ENCODE measurements at regions not wholly inside any gene's neighbourhood (a gene's known extent, or its start where the extent isn't known, plus 50 kb on each side); places are given as distances from the start of the nearest gene placed in this dataset.
"Not testable (repeated sequence)": the region's sequence is repeated elsewhere in the genome, so short reads cannot be mapped to it uniquely, and the experiment has no call there.

DNA sequence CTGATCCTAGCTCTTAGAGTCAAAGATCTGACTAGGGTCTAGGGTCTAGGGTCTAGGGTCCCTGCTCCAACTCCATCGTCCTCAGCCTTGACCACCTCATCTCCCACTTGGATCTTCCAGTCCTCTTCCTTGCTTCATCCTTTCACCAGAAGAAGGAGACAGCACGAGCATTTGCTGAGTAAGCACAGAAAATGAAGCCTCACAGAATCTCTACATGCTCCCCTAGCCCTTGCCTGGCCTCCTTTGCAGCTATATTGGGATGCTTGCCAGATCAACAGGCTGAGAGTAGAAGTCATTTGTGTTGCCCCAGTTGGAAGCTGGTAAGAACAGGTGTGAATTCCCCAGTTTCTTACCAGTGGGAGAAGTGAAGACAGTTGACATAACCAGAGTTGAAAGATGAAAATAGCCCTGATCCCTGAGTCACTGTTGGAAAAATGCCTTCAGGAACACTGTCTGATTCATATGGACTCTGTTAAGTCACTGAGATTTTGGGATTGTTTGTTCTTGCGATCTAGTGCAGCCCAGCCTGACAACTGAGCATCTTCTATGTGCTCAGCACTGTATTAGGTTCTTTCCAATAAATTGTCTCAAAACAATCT, 552.5 kb downstream of the INSC start:
- no peak for DNase-seq

DNA sequence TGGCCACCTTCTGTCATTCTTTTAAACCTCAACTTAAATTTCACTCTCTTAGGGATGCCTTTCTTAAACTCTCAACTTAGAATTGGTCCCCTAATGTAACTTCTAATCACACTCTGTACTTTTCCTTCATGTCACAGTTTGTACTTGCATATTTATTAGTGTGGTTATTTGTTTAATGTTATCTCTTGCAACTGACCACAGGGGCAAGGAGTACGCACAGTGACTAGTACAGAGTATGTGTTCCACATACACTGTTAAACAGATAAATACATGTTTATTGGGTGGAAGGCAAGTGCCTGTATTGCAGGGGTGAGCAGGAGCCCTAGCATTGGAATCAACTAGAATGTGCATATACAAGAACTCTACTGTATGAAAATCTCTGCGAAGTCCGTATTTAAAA, 554.0 kb downstream of the INSC start:
- no peak for DNase-seq

DNA sequence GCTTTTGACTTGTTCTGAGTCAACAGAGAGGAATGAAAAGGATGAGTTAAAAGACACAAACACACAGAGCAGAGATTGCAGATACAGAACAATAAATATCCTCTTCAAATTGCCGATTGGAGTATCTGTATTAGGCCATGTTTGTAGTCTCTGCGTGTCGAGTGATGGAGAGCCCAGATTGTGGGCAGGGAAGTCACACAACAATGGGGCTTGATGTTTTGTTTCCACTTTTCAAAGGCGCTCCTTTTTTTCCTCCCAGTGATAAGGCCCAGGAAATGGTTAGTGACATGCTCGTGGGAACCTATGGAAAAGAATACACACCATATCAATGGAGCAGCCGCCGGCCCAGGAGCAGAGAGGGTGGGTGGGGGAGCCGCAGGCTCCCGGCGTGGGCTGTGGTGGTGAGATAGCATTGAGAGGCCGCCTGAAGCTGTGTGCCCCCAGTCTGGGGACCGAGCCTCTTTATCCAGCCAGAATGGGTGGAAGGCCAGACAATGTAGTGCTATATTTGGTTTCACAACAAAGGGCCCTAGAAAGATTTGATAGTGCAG, 555.9 kb downstream of the INSC start:
- no peak for DNase-seq

DNA sequence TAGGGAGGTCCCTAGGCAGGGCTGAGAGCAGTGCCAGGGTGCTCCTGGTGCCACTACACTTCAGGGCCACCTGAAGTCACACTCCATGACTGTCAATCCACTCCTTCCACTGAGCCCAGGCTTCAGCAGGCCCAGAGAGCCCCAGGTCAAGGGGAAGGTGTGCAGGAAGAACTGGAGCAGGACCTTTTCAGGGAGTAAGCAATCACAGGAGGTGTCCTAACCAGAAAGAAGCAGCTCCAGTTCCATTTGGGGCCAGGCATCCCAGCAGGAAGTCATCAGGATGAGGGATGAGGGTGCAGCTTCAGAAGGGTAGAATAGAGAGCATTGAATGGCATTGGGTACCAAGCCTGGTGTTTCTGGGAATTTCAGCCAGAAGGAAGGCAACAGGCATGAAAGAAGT, 556.5 kb downstream of the INSC start:
- DNase-seq = no peak

DNA sequence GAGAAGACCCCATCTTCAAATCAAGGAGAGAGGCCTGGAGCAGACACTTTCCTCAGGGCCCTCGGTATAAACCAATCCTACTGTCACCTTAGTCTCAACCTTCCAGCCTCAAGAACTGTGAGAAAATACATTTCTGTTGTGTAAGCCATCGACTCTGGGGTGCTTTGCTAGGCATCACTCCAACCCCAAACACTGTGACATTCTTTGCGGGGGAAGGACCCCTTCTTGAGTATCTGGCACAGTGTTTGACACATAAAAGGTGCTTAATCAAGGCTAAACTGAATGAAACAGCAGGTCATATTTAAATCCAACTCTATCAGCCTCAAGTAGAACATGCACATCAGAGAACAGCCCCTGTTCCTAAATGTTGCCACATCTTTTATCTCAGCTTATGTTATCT, 558.1 kb downstream of the INSC start:
- DNase-seq = no peak

DNA sequence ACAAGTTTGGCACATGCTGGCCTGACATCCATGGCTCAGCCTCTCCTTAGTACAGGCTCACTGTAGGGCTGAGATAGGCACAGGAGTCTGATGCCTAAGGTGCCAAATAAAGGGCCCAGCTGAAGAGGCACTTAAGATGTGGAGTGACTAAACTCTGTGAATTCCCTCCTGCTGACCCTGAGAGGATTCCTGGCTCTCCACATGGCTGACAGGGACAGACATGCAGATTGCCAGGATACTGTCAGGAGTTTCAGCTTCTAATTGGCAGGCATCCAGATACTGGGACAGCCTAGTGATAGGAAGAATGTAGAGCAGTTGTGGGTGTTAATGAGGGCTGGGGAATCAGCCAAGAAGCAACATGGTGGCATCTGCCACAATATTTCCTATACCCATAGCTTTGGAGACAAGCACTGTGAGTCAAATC, 558.7 kb downstream of the INSC start:
- no peak for DNase-seq

DNA sequence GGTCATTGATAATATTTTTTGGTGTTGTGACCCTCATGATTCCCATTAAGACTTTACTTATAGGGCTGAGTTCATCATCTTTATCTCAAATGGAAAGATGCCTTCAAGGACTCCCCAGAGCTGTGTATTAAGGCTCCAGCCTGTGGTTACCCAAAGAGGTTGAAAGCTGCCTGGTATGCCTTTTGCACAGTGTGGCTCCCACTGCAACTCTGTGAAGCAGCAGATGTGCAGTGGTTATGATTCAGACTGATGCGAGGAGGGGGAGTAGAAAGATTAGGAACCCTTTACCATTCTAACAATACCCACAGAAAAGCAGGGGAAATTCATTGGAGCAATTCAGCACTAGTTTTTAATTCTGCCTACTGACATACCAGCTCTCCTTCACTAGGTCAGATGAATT, 560.0 kb downstream of the INSC start:
- no peak for DNase-seq

DNA sequence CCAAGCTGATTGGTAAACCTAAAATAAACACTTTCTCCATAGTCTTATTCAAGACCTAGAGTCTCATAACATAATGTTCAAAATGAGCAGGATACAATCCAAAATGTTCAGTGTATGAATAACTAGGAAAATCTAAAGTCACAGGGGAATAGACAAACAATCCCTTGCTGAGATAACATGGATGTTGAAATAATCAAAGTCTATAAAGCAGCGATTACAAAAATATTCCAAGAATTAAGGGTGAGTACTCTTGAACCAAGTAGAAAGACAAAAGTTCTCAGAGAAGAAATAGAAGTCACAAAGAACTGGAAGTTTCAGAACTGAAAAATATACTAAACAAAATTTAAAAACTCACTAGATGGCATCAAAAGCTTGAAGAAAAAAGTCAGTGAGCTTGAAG, 561.0 kb downstream of the INSC start:
- no peak for DNase-seq

DNA sequence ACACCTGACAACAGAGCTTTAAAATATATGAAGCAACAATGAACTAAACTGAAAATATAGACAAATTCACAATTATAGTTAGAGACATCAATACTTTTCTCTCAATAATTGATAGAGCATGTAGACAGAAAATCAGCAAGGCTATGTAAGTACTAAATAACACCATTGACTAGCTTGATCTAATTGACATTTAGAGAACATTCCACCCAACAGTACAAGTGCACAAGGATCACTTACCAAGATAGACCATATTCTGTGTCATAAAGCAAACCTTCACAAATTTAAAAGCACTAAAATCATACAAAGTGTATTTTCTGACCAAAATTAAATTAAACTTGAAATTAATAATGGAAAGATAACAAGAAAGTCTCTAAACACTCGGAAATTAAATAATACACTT, 562.5 kb downstream of the INSC start:
- DNase-seq = no peak

DNA sequence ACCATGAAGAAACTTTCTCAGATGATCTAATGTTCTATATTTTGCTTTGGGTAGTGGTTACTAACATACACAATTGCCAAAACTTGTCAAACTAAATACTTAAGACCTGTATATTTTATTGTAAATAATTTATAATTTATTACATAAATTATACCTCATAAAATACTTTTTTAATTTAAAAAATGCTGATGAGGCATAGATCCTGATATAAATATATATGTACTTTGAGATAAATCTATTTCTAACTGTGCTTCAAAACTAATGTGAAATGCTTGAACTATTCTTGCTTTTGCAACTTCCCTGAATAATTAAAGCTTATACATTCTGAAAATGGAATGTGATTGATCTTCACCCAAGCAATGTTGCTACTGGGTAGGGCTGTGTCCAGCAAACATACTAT, 568.8 kb downstream of the INSC start:
- no peak for DNase-seq

DNA sequence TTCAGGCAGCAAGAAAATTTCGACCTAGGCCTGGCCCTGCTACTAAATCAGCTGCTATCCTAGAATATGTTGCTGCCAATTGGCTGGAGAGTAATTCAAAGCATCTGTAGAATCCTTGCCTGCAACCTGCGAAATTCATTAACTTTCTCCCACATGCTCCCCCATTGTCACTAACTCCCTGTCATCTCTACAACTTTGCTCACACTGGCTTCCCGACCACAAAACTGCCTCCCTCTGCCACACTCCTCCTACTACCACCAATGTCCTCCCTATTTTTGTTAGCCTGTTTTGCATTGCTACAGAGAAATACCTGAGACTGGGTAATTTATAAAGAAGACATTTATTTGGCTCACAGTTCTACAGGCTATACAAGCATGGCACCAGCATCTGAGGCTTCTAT, 570.6 kb downstream of the INSC start:
- no peak for DNase-seq

DNA sequence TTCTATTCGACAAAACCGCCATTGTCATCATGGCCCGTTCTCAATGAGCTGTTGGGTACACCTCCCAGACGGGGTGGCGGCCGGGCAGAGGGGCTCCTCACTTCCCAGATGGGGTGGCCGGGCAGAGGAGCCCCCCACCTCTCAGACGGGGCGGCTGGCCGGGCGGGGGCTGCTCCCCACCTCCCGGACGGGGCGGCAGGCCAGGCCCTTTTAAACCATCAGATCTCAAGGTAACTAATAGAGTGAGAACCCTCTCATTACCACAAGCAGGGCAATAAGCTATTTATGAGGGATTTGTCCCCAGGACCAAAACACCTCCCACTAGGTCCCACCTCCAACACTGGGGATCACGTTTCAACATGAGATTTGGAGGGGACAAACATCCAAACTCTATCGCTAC, 571.5 kb downstream of the INSC start:
- DNase-seq = not testable (repeated sequence)

DNA sequence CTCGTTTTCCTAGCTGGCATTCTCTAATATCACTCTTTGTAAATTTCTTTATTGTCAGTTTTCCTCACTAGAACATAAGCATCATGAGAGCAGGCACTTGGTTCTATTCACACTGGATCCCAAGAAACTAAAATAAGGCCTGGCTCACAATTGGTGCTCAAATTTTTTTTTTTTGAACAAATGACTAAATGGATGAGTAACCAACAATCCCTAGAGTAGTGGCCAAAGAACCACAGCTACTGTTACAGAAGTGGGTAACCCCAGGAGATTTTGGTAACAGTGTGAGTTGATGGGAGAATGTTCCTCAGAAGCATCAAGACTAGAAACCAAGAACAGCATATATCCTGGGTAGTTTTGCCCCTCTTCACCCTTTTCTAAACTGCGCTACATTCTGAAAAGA, 572.6 kb downstream of the INSC start:
- DNase-seq = no peak

DNA sequence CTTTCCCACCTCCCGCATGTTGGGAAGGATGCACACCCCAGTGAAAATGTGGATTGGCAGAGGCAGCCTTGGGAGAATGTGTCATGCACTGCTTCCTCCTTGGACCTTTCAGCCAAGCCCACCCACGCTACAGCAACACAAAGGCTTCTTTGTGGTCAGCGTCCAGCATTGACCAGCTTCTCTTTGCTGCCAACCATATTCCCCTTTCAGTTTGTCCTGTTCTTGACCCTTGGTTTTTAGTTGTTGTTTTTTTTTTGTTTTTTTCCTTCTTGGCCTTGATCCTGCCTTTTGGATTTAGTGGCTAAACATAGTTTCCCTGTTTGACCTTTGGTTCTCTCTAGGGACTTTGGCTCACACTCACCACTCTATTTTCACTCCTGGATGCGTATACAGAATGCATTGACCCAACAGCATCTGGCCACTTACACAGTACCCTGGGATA, 573.6 kb downstream of the INSC start:
- DNase-seq = no peak

DNA sequence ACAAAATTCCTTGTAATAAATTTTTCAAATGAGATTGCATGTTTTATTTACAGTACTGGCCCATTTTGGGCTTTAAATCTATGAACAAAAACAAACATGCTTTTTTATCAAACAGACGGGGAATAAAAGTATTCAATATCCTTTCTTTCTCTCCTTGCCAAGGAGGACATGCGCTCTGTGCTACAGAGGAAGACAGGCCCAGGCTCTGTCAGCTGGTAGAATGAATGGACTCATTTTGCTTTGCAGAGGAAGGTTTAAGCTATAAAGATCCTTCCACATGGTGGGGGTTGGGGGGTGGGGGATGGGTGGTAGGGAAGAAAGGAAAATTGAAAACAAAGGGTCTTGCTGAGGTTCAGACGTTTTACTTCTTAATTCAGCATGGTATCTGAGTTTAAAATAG, 575.6 kb downstream of the INSC start:
- DNase-seq = no peak

DNA sequence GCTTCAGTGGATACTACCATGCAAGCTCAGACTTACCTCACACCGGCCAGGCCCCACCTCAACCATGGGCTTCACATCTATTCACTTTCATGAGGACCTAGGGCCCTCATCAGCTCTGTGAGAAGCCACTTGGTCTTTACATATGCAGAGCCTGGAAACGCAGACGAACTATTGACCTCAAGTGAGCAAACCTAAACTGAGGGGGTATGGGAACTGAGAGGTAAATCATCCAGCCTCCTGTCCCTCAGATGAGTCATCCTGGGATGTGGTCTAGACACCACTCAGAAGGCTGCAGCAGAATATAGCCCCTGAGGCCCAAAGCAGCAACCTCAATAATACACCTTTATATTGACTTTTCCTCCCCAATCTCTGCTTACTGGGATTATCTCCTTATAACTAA, 578.0 kb downstream of the INSC start:
- no peak for DNase-seq

DNA sequence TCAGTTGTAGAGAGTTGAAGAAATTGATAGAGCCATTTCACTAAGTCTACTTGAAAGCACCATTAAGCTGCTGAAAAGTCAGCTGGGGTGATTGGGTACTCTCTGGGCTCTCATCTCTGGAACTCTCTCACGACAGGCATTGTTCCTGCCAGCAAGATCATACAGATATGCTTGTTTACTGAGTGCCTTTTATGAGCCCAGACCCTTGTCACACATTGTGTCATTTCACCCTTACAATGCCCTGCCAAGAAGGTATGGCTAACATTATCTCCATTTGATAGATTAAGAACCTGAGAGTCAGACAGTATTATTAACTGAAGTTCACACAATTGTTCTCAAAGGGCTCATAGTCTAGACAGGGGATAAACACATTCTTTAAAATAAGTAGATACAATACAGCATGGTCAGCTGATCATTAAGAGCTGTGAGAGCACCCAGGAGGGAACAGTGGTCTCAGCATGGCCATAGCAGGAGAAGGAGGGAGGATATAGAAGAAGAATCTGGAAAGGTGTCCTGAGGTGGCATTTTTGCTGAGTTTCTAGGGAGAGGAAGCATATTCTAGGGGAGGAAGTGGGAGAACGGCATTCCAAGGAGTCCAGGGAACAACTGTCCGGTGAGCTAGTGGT, 580.5 kb downstream of the INSC start:
- DNase-seq = no peak

DNA sequence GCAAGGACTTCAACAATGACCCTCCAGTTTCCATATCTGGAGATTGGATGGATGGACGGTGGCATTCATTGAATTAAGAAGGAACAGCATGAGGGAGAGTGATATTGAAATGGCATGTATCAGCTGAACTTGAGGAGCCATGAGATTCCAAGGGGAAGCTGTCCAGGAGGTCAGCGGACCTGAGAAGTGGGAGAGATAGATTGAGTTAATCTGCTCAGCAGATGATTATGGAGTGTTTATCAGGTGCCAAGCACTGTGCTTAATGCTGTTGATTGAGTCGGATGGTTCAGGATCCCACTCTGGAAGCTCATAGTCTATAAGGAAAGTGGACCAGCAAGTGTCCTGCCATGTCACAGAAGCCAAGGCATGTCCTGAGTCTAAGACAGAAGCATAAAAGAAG, 581.3 kb downstream of the INSC start:
- no peak for DNase-seq

DNA sequence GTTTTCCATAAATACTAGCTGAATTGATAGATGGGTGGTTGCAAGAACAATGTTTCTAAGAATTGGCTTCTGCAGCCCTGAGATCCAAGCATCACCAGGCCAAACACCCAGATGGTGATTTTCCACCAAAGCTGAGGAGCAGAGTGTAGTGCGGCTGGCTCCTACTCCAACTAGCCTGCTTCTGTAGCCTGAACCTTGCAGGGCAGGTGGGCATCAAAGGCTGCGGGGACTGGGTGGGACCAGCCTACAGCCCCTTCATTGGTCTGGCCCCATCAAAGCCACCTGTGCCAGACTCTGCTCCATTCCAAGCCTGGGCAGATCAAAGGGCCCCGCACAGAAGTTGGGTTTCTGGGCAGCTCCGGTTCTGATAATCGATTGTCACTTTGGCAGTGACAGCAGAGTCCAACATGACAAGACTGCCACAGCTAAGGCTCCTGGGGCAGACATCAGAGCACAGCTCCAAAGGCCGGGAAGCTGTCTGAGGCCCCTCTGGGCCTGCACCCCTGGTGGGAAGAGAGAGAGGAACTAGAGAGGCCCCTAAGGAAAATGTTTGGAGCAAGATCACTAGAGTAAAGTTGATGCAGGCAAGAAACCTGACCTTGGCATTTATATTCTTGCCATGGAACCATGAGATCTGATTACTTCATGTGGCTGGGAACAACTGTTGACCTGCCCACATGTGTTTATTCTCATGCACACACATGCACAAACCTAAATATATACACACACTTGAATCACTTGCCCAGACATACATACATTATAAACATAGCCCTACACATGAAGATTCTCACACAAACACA, 582.9 kb downstream of the INSC start:
- DNase-seq = no peak

DNA sequence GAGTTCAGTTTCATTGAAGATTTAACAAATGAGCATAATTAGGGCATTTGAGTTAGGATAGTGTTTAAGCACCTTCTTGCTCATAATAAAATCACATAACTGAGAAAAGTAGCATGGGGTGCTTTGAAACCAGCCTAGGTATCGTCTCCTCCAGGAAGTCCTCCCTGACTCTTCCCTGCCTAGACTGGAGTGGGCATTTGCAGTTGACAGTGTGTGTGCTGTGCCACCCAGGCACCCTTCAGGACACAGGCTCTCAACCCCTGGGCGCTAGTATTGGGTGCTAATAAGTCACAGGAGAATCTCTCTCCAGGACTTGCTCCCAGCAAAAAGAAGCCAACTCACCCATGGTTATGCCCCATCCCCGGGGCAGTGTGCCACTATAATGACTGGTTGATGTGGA, 584.1 kb downstream of the INSC start:
- no peak for DNase-seq

DNA sequence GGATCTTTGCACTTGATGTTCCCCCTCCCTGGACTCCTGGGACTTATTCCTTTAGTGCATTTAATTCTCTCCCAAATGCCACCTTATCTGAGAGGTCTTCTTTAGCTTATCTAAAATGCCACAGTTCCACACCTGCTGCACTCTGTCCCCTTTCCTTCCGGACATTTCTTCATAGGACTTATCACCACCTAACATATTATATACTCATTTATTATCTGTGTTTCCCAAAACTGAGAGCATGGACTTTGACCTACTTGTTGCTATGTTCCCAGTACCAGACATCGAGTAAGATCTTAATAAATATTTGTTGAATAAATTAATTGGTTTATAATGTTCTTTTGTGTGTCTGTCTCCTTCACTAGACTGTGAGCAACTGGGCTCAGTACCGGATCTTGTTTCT, 585.3 kb downstream of the INSC start:
- no peak for DNase-seq

DNA sequence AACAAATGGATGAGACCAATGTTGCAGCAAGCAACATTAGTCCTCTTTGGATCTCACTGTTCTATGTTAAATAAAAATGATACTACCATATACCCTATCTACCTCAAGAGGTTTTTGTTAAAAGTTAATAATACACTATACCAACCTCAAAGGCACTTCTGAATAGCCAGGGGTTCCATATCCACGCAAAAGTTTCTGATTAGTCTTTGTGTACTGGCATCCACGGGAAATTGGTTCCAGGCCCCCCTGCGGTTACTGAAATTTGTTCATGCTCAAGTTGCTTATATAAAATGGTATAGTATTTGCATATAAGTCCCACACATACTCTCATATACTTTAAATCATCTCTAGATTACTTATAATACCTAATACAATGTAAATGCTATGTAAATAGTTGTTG, 585.7 kb downstream of the INSC start:
- no peak for DNase-seq

DNA sequence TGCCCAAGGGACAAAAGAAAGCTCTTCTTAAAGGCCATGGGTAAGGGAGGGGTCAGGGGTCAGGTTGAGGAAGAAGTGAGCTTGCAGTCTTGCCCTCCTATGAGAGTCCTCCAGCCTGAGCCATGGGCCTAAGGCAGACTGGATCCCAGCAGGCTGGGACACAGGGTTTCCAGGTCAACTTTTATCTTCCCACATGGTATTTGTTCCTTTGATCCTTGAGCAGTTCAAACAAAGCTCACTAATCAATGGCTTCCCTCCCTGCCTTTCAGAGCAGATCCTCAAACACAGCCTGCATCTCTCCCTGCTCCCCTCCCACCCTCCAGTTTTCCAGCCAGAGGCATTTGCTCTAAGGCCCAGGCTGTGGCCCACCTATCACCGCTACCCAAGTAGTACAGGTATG, 589.3 kb downstream of the INSC start:
- DNase-seq = no peak

DNA sequence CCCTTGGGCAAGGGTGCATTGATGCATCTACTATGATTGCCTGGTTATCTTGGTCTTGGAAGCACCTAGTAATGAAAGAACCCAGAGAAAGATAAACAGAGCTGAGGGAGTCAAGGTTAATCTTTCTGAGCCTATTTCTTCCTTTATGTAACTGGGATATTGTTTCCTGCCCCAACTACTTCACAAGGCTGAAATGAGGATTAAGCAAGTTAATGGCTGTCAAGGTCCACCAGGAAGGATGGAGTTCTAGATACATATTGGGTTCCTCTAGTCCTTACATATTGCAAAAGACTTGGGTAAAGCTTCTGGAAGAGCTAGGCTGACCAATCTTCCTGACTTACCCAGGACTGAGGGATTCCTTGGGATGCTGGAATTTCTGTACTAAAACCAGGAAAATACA, 589.8 kb downstream of the INSC start:
- no peak for DNase-seq
